ENCODE measurements at regions not wholly inside any gene's neighbourhood (a gene's known extent, or its start where the extent isn't known, plus 50 kb on each side); places are given as distances from the start of the nearest gene placed in this dataset.

- Histone ChIP-seq H3K4me3 (ENCODE audit: low read length) (no peak overlapping the region), H3K9me3 (ENCODE audit: control insufficient read depth, low read depth, low read length) (no peaks in the 10 kb centered on the region), H3K27ac (ENCODE audit: low read length) (no peak overlapping the region), H3K36me3 (ENCODE audit: control insufficient read depth, low read depth, low read length) (no peaks in the 10 kb centered on the region), H3K4me1 (ENCODE audit: control insufficient read depth, low read depth, low read length) (no peaks in the 10 kb centered on the region), H3K9ac (ENCODE audit: low read length) (no peak overlapping the region), H3K27me3 (ENCODE audit: control insufficient read depth, insufficient read depth, low read length) (no peaks in the 10 kb centered on the region)
Measured at GRCh38 chr9:105850852-105851500, 156.6 kb downstream of the TMEM38B start.

- Histone ChIP-seq H3K27me3 (ENCODE audit: control insufficient read depth, insufficient read depth, low read length) (no peaks in the 10 kb centered on the region), H3K27ac (ENCODE audit: low read length) (no peak overlapping the region), H3K4me3 (ENCODE audit: low read length) (no peak overlapping the region), H3K9me3 (ENCODE audit: control insufficient read depth, low read depth, low read length) (no peaks in the 10 kb centered on the region), H3K4me1 (ENCODE audit: control insufficient read depth, low read depth, low read length) (no peaks in the 10 kb centered on the region), H3K36me3 (ENCODE audit: control insufficient read depth, low read depth, low read length) (no peaks in the 10 kb centered on the region), H3K9ac (ENCODE audit: low read length) (no peak overlapping the region)
Measured at GRCh38 chr9:105854026-105854782, 159.9 kb downstream of the TMEM38B start.

- H3K9ac ChIP-seq (ENCODE audit: low read length): no peak overlapping the region
- H3K36me3 ChIP-seq (ENCODE audit: control insufficient read depth, low read depth, low read length): no peaks in the 10 kb centered on the region
- no peak overlapping the region for H3K27ac ChIP-seq (ENCODE audit: low read length)
- no peak overlapping the region for H3K4me3 ChIP-seq (ENCODE audit: low read length)
- H3K27me3 ChIP-seq (ENCODE audit: control insufficient read depth, insufficient read depth, low read length): no peaks in the 10 kb centered on the region
- H3K9me3 ChIP-seq (ENCODE audit: control insufficient read depth, low read depth, low read length): no peaks in the 10 kb centered on the region
- H3K4me1 ChIP-seq (ENCODE audit: control insufficient read depth, low read depth, low read length): no peaks in the 10 kb centered on the region
Measured at GRCh38 chr9:105854783-105855724, 160.7 kb downstream of the TMEM38B start.

GRCh38 chr9:105855987-105856386 is 161.6 kb downstream of the TMEM38B start:
- no peaks in the 10 kb centered on the region for H3K36me3 ChIP-seq (ENCODE audit: control insufficient read depth, low read depth, low read length)
- H3K27ac ChIP-seq (ENCODE audit: low read length): no peak overlapping the region
- H3K9ac ChIP-seq (ENCODE audit: low read length): no peak overlapping the region
- H3K9me3 ChIP-seq (ENCODE audit: control insufficient read depth, low read depth, low read length): no peaks in the 10 kb centered on the region
- H3K4me3 ChIP-seq (ENCODE audit: low read length): no peak overlapping the region
- H3K4me1 ChIP-seq (ENCODE audit: control insufficient read depth, low read depth, low read length): no peaks in the 10 kb centered on the region
- no peaks in the 10 kb centered on the region for H3K27me3 ChIP-seq (ENCODE audit: control insufficient read depth, insufficient read depth, low read length)

- no peak overlapping the region for H3K27ac ChIP-seq (ENCODE audit: low read length)
- H3K4me3 ChIP-seq (ENCODE audit: low read length): no peak overlapping the region
- no peaks in the 10 kb centered on the region for H3K4me1 ChIP-seq (ENCODE audit: control insufficient read depth, low read depth, low read length)
- no peaks in the 10 kb centered on the region for H3K36me3 ChIP-seq (ENCODE audit: control insufficient read depth, low read depth, low read length)
- no peaks in the 10 kb centered on the region for H3K27me3 ChIP-seq (ENCODE audit: control insufficient read depth, insufficient read depth, low read length)
- H3K9ac ChIP-seq (ENCODE audit: low read length): no peak overlapping the region
- H3K9me3 ChIP-seq (ENCODE audit: control insufficient read depth, low read depth, low read length): no peaks in the 10 kb centered on the region
Measured at GRCh38 chr9:105858006-105858690, 163.8 kb downstream of the TMEM38B start.

- no peak overlapping the region for H3K9ac ChIP-seq (ENCODE audit: low read length)
Measured at GRCh38 chr9:105858877-105859276, 164.5 kb downstream of the TMEM38B start.

GRCh38 chr9:105859428-105860091 is 165.2 kb downstream of the TMEM38B start:
- Histone ChIP-seq H3K9me3 (ENCODE audit: control insufficient read depth, low read depth, low read length) (no peaks in the 10 kb centered on the region), H3K27ac (ENCODE audit: low read length) (no peak overlapping the region), H3K36me3 (ENCODE audit: control insufficient read depth, low read depth, low read length) (no peaks in the 10 kb centered on the region), H3K4me1 (ENCODE audit: control insufficient read depth, low read depth, low read length) (no peaks in the 10 kb centered on the region), H3K27me3 (ENCODE audit: control insufficient read depth, insufficient read depth, low read length) (no peaks in the 10 kb centered on the region), H3K9ac (ENCODE audit: low read length) (no peak overlapping the region), H3K4me3 (ENCODE audit: low read length) (no peak overlapping the region)

More at GRCh38 chr9:105858877-105859276, 164.5 kb downstream of the TMEM38B start:
- H3K9me3 ChIP-seq (ENCODE audit: control insufficient read depth, low read depth, low read length): no peaks in the 10 kb centered on the region
- H3K27me3 ChIP-seq (ENCODE audit: control insufficient read depth, insufficient read depth, low read length): no peaks in the 10 kb centered on the region
- no peaks in the 10 kb centered on the region for H3K4me1 ChIP-seq (ENCODE audit: control insufficient read depth, low read depth, low read length)
- H3K27ac ChIP-seq (ENCODE audit: low read length): no peak overlapping the region
- no peak overlapping the region for H3K4me3 ChIP-seq (ENCODE audit: low read length)
- H3K36me3 ChIP-seq (ENCODE audit: control insufficient read depth, low read depth, low read length): no peaks in the 10 kb centered on the region

- H3K27ac ChIP-seq (ENCODE audit: low read length): no peak overlapping the region
- no peaks in the 10 kb centered on the region for H3K27me3 ChIP-seq (ENCODE audit: control insufficient read depth, insufficient read depth, low read length)
- no peak overlapping the region for H3K4me3 ChIP-seq (ENCODE audit: low read length)
- H3K4me1 ChIP-seq (ENCODE audit: control insufficient read depth, low read depth, low read length): no peaks in the 10 kb centered on the region
- H3K9ac ChIP-seq (ENCODE audit: low read length): no peak overlapping the region
- H3K9me3 ChIP-seq (ENCODE audit: control insufficient read depth, low read depth, low read length): no peaks in the 10 kb centered on the region
- H3K36me3 ChIP-seq (ENCODE audit: control insufficient read depth, low read depth, low read length): no peaks in the 10 kb centered on the region
Measured at GRCh38 chr9:105860516-105860915, 166.2 kb downstream of the TMEM38B start.

- H3K27me3 ChIP-seq (ENCODE audit: control insufficient read depth, insufficient read depth, low read length): no peaks in the 10 kb centered on the region
- H3K36me3 ChIP-seq (ENCODE audit: control insufficient read depth, low read depth, low read length): no peaks in the 10 kb centered on the region
- H3K9me3 ChIP-seq (ENCODE audit: control insufficient read depth, low read depth, low read length): no peaks in the 10 kb centered on the region
- H3K4me1 ChIP-seq (ENCODE audit: control insufficient read depth, low read depth, low read length): no peaks in the 10 kb centered on the region
- H3K4me3 ChIP-seq (ENCODE audit: low read length): no peak overlapping the region
- H3K9ac ChIP-seq (ENCODE audit: low read length): no peak overlapping the region
- H3K27ac ChIP-seq (ENCODE audit: low read length): no peak overlapping the region
Measured at GRCh38 chr9:105861972-105862371, 167.6 kb downstream of the TMEM38B start.

- H3K4me3 ChIP-seq (ENCODE audit: low read length): no peak overlapping the region
- H3K27me3 ChIP-seq (ENCODE audit: control insufficient read depth, insufficient read depth, low read length): no peaks in the 10 kb centered on the region
- H3K27ac ChIP-seq (ENCODE audit: low read length): no peak overlapping the region
- H3K9ac ChIP-seq (ENCODE audit: low read length): no peak overlapping the region
- no peaks in the 10 kb centered on the region for H3K9me3 ChIP-seq (ENCODE audit: control insufficient read depth, low read depth, low read length)
- H3K4me1 ChIP-seq (ENCODE audit: control insufficient read depth, low read depth, low read length): no peaks in the 10 kb centered on the region
- H3K36me3 ChIP-seq (ENCODE audit: control insufficient read depth, low read depth, low read length): no peaks in the 10 kb centered on the region
Measured at GRCh38 chr9:105864248-105864898, 170.0 kb downstream of the TMEM38B start.
